ENCODE measurements at regions not wholly inside any gene's neighbourhood (a gene's known extent, or its start where the extent isn't known, plus 50 kb on each side); places are given as distances from the start of the nearest gene placed in this dataset.

- no peak for TF ChIP-seq CTCF (IDR thresholded peaks at IDR 0.05)
- TF ChIP-seq POLR2A (IDR thresholded peaks at IDR 0.05) = no peak
Measured at GRCh38 chr15:53395871-53396270, 363.6 kb downstream of the WDR72 start.
